B cell (primary cell): ENCODE measurements at regions not wholly inside any gene's neighbourhood (a gene's known extent, or its start where the extent isn't known, plus 50 kb on each side); places are given as distances from the start of the nearest gene placed in this dataset.

Source experiments
- ATAC-seq: fragments of 200-7000 bp; cut with Tn5 transposase; one replicate; pipeline ENCODE4 v1.10.0; 2021; ENCODE audit warnings: low read depth, mild to moderate bottlenecking, moderate number of reproducible peaks, moderate library complexity
- CTCF ChIA-PET: fragments of 350-600 bp; sonication (Branson Sonifier 250); formaldehyde crosslinking; loops from one replicate; lab custom pipeline; 2021; ENCODE audit warnings: antibody characterized with exemption, inconsistent platforms; lab: Charles Lee
- POLR2A ChIA-PET: fragments of 350-600 bp; sonication (Branson Sonifier 250); formaldehyde crosslinking; loops from one replicate; lab custom pipeline; 2021; ENCODE audit warnings: antibody characterized with exemption; lab: Charles Lee
- DNase-seq: peaks from one replicate; pipeline ENCODE4 v3.0.0; 2013
- H2AFZ ChIP-seq: 2 replicates; pipeline ENCODE4 v1.6.1; 2012; ENCODE audit warnings: mild to moderate bottlenecking, low read depth, low read length; ENCODE audit not compliant: insufficient read depth, poor library complexity, severe bottlenecking
- H3K27ac ChIP-seq, 2 donors: 1 replicate in 1 of 2; 2 replicates in 1 of 2; pipeline ENCODE4 v1.5.1; 2012 to 2013; ENCODE audit warnings: low read length in 2 of 2, mild to moderate bottlenecking in 2 of 2, moderate library complexity in 1 of 2
- H3K27me3 ChIP-seq, 4 experiments: fragments of 200-600 bp in 1 of 4; sonication (generic) in 1 of 4; replicated peaks in 1 of 4; 1 replicate in 2 of 4; 2 replicates in 2 of 4; pipeline versions ENCODE4 v1.6.1 to v1.7.0; 2013 to 2016; ENCODE audit warnings: low read length in 3 of 4, mild to moderate bottlenecking in 2 of 4, mixed read lengths in 1 of 4, moderate library complexity in 1 of 4; ENCODE audit not compliant: insufficient read depth in 4 of 4, control insufficient read depth in 3 of 4; ENCODE audit errors: control extremely low read depth in 1 of 4
- H3K36me3 ChIP-seq, 2 experiments: replicated peaks in 1 of 2; 1 replicate in 1 of 2; 2 replicates in 1 of 2; pipeline versions ENCODE4 v1.6.1 to v1.7.1; 2013; ENCODE audit warnings: low read length in 1 of 2; ENCODE audit not compliant: insufficient read depth in 2 of 2, control insufficient read depth in 1 of 2; ENCODE audit errors: control extremely low read depth in 1 of 2, extremely low read depth in 1 of 2
- H3K4me1 ChIP-seq, 2 donors: fragments of 200-600 bp in 1 of 2; sonication (generic) in 1 of 2; 1 replicate in 1 of 2; 2 replicates in 1 of 2; pipeline versions ENCODE4 v1.5.1 to v1.6.1; 2013 to 2017; ENCODE audit warnings: low read length in 2 of 2; ENCODE audit not compliant: control insufficient read depth in 2 of 2, insufficient read depth in 2 of 2
- H3K4me2 ChIP-seq: replicated peaks from 2 replicates; pipeline ENCODE3; 2012; ENCODE audit warnings: mild to moderate bottlenecking, low read depth, low read length; ENCODE audit not compliant: poor library complexity, severe bottlenecking
- H3K4me3 ChIP-seq, 5 experiments: fragments of 200-600 bp in 1 of 5; sonication (generic) in 1 of 5; 1 replicate in 3 of 5; 2 replicates in 2 of 5; pipeline versions ENCODE4 v1.5.1 to v1.7.0; 2011 to 2016; ENCODE audit warnings: low read length in 4 of 5, mild to moderate bottlenecking in 4 of 5, low read depth in 2 of 5, control low read depth in 1 of 5, moderate library complexity in 1 of 5; ENCODE audit not compliant: insufficient read depth in 1 of 5; ENCODE audit errors: control extremely low read depth in 1 of 5, extremely low read depth in 1 of 5
- H3K79me2 ChIP-seq: fragments of 200-600 bp; sonication (generic); one replicate; pipeline ENCODE4 v1.6.0; 2016; ENCODE audit warnings: low read length; ENCODE audit not compliant: control insufficient read depth, insufficient read depth
- H3K9ac ChIP-seq: fragments of 200-600 bp; sonication (generic); 2 replicates; pipeline ENCODE4 v1.6.1; 2017; ENCODE audit warnings: mild to moderate bottlenecking, low read length, moderate library complexity
- H3K9me3 ChIP-seq, 3 donors: one replicate each; pipeline versions ENCODE4 v1.6.1 to v1.7.1; 2013; ENCODE audit warnings: low read length in 2 of 3; ENCODE audit not compliant: control insufficient read depth in 2 of 3, insufficient read depth in 1 of 3; ENCODE audit errors: control extremely low read depth in 1 of 3
- H4K20me1 ChIP-seq: 2 replicates; pipeline ENCODE4 v1.6.0; 2012; ENCODE audit warnings: mild to moderate bottlenecking, low read length; ENCODE audit not compliant: insufficient read depth, control insufficient read depth, poor library complexity, severe bottlenecking
- H3K27ac Mint-ChIP-seq: one replicate; pipeline ENCODE4 v1.8.0; 2021; ENCODE audit warnings: mixed read lengths
- H3K27me3 Mint-ChIP-seq: one replicate; pipeline ENCODE4 v1.8.0; 2021; ENCODE audit warnings: mixed read lengths
- H3K4me1 Mint-ChIP-seq: one replicate; pipeline ENCODE4 v1.8.0; 2021; ENCODE audit warnings: mixed read lengths
- H3K4me3 Mint-ChIP-seq: one replicate; pipeline ENCODE4 v1.8.0; 2021; ENCODE audit warnings: mixed read lengths
- H3K9me3 Mint-ChIP-seq: one replicate; pipeline ENCODE4 v1.8.0; 2022; ENCODE audit warnings: mixed read lengths; ENCODE audit not compliant: insufficient read depth
- CTCF ChIP-seq: fragments of 200-600 bp; IDR thresholded peaks from one replicate; pipeline ENCODE4 v1.8.0; 2022; ENCODE audit warnings: antibody characterized with exemption, mild to moderate bottlenecking
- EZH2 ChIP-seq: IDR thresholded peaks from 2 replicates; pipeline ENCODE4 v1.6.1; 2012; ENCODE audit warnings: borderline replicate concordance, low read depth, mild to moderate bottlenecking, moderate library complexity, low read length; ENCODE audit not compliant: insufficient read depth, poor library complexity, severe bottlenecking
- WGBS: methylation state at CpG from one replicate; pipeline ENCODE4 v1.1.5; 2013; ENCODE audit warnings: missing lambda C conversion rate; ENCODE audit not compliant: insufficient coverage; 5-methylcytosine and 5-hydroxymethylcytosine counted together
- intact Hi-C: fragments of 100-400 bp; cut with micrococcal nuclease; formaldehyde crosslinking; loops from one replicate; pipeline ENCODE4 v1.10.0; 2022

- ChIA-PET POLR2A (no interaction called here), CTCF (no interaction called here)
- no peaks in the 10 kb centered on the region for H3K79me2 ChIP-seq
- no peak overlapping the region for H3K9ac ChIP-seq
- Mint-ChIP-seq H3K27ac (no peak overlapping the region), H3K4me1 (no peaks in the 10 kb centered on the region), H3K27me3 (peaks cover 37% of the 10 kb centered on the region), H3K4me3 (no peak overlapping the region), H3K9me3 (peaks cover 2% of the 10 kb centered on the region)
- no peaks in the 10 kb centered on the region for H3K36me3 ChIP-seq
- no peak overlapping the region for H2AFZ ChIP-seq
- H3K27me3 ChIP-seq, result peaks cover 0 to 3% (median 0%) of the 10 kb centered on the region in 4 experiments
- no peak overlapping the region for H3K4me3 ChIP-seq
- H3K4me1 ChIP-seq, result no peaks in the 10 kb centered on the region
- DNase-seq (no peak), ATAC-seq (no peak)
- TF ChIP-seq CTCF (no peak), EZH2 (no peak)
- H3K27ac ChIP-seq, result no peak overlapping the region
- no peaks in the 10 kb centered on the region for H4K20me1 ChIP-seq
- intact Hi-C loops, result no loop called here
- H3K4me2 ChIP-seq, result no peak overlapping the region
- WGBS, result 97% methylated on average over 6 of the region's 6 CpGs
- H3K9me3 ChIP-seq, result no peaks in the 10 kb centered on the region
Measured at GRCh38 chr13:26942184-26942583, 181.6 kb upstream of the GPR12 start.

- Histone ChIP-seq H3K27me3 (peaks cover 0 to 3% (median 0%) of the 10 kb centered on the region in 4 experiments), H4K20me1 (no peaks in the 10 kb centered on the region), H3K79me2 (no peaks in the 10 kb centered on the region), H3K36me3 (no peaks in the 10 kb centered on the region), H3K27ac (no peak overlapping the region), H3K4me3 (no peak overlapping the region), H2AFZ (no peak overlapping the region), H3K9ac (no peak overlapping the region), H3K4me1 (no peaks in the 10 kb centered on the region), H3K4me2 (no peak overlapping the region), H3K9me3 (no peaks in the 10 kb centered on the region)
- DNase-seq (no peak), ATAC-seq (no peak)
- H3K4me3 Mint-ChIP-seq, result no peak overlapping the region
- ChIA-PET CTCF (interaction anchor here (1.0 kb wide), 1 partner anchor 12 kb away, joined by 3 read pairs; no protein-coding TSS in a partner anchor), POLR2A (no interaction called here)
- peaks cover 2% of the 10 kb centered on the region for H3K9me3 Mint-ChIP-seq
- no peaks in the 10 kb centered on the region for H3K4me1 Mint-ChIP-seq
- WGBS, result 91% methylated on average over 4 of the region's 7 CpGs
- TF ChIP-seq CTCF (no peak), EZH2 (no peak)
- intact Hi-C loops, result no loop called here
- peaks cover 37% of the 10 kb centered on the region for H3K27me3 Mint-ChIP-seq
- H3K27ac Mint-ChIP-seq, result no peak overlapping the region
Measured at GRCh38 chr13:26941345-26942174, 181.0 kb upstream of the GPR12 start.
